OCI-LY1 (cell line): ENCODE measurements at regions not wholly inside any gene's neighbourhood (a gene's known extent, or its start where the extent isn't known, plus 50 kb on each side); places are given as distances from the start of the nearest gene placed in this dataset.

Experiments used
- CTCF ChIP-seq: fragments of 200-600 bp; sonication (generic), shearing (Covaris generic); IDR thresholded peaks from 2 replicates; pipeline ENCODE4 v1.5.1; 2017; ENCODE audit warnings: mild to moderate bottlenecking, antibody characterized with exemption, low read length, moderate library complexity, mixed read lengths
- EZH2 ChIP-seq: fragments of 200-600 bp; sonication (generic), shearing (Covaris generic); IDR thresholded peaks from 2 replicates; pipeline ENCODE4 v1.8.0; 2017; ENCODE audit warnings: borderline replicate concordance, mixed run types, mild to moderate bottlenecking, antibody characterized with exemption, low read length, moderate library complexity, mixed read lengths

GRCh38 chr4:60452266-60452665 lies 747.9 kb upstream of the ADGRL3 start:
- TF ChIP-seq CTCF (no peak), EZH2 (no peak)
